CD14-positive monocyte (primary cell): ENCODE measurements at regions not wholly inside any gene's neighbourhood (a gene's known extent, or its start where the extent isn't known, plus 50 kb on each side); places are given as distances from the start of the nearest gene placed in this dataset.

Source experiments
- DNase-seq, 3 donors: peaks; one replicate each; pipeline ENCODE4 v3.0.0-alpha.2; 2011 to 2022
- H2AFZ ChIP-seq: 2 replicates; pipeline ENCODE4 v1.6.0; 2012; ENCODE audit warnings: mild to moderate bottlenecking, low read depth, low read length, inconsistent platforms; ENCODE audit not compliant: insufficient read depth, poor library complexity, severe bottlenecking
- H3K27ac ChIP-seq, 2 donors: 1 replicate in 1 of 2; 2 replicates in 1 of 2; pipeline ENCODE4 v1.5.1; 2012 to 2013; ENCODE audit warnings: low read length in 2 of 2, control low read depth in 1 of 2, inconsistent platforms in 1 of 2, low read depth in 1 of 2, mild to moderate bottlenecking in 1 of 2
- H3K27me3 ChIP-seq, 2 donors: one replicate each; pipeline versions ENCODE4 v1.6.0 to v1.6.1; 2011 to 2013; ENCODE audit warnings: low read length in 2 of 2; ENCODE audit not compliant: control insufficient read depth in 2 of 2, insufficient read depth in 2 of 2
- H3K36me3 ChIP-seq, 2 donors: replicated peaks in 1 of 2; 1 replicate in 1 of 2; 2 replicates in 1 of 2; pipeline versions ENCODE4 v1.5.1 to v1.6.1; 2012 to 2013; ENCODE audit warnings: low read length in 2 of 2, control low read depth in 1 of 2, inconsistent platforms in 1 of 2, mild to moderate bottlenecking in 1 of 2; ENCODE audit not compliant: insufficient read depth in 2 of 2, control insufficient read depth in 1 of 2
- H3K4me1 ChIP-seq, 2 donors: 1 replicate in 1 of 2; 2 replicates in 1 of 2; pipeline versions ENCODE4 v1.5.1 to v1.6.1; 2012 to 2013; ENCODE audit warnings: low read length in 2 of 2, control low read depth in 1 of 2, inconsistent platforms in 1 of 2, mild to moderate bottlenecking in 1 of 2, moderate library complexity in 1 of 2; ENCODE audit not compliant: insufficient read depth in 2 of 2, control insufficient read depth in 1 of 2
- H3K4me2 ChIP-seq: replicated peaks from 2 replicates; pipeline ENCODE3; 2012; ENCODE audit warnings: low read length, moderate library complexity, mild to moderate bottlenecking; ENCODE audit not compliant: poor library complexity, severe bottlenecking; ENCODE audit errors: extremely low read depth
- H3K4me3 ChIP-seq, 3 experiments: fragments of 200-600 bp in 1 of 3; sonication (generic) in 1 of 3; replicated peaks in 1 of 3; 1 replicate in 2 of 3; 2 replicates in 1 of 3; pipeline ENCODE4 v1.5.1; 2011 to 2013; ENCODE audit warnings: low read length in 3 of 3, mild to moderate bottlenecking in 3 of 3, control low read depth in 2 of 3, low read depth in 2 of 3, inconsistent platforms in 1 of 3, moderate library complexity in 1 of 3
- H3K79me2 ChIP-seq: 2 replicates; pipeline ENCODE4 v1.6.0; 2012; ENCODE audit warnings: mild to moderate bottlenecking, control low read depth, inconsistent platforms, low read length, moderate library complexity; ENCODE audit not compliant: insufficient read depth
- H3K9ac ChIP-seq: 2 replicates; pipeline ENCODE4 v1.6.0; 2017; ENCODE audit warnings: low read length, mild to moderate bottlenecking; ENCODE audit not compliant: insufficient read depth, poor library complexity, severe bottlenecking
- H3K9me3 ChIP-seq, 2 donors: replicated peaks in 1 of 2; 1 replicate in 1 of 2; 2 replicates in 1 of 2; pipeline versions ENCODE4 v1.5.1 to v1.6.1; 2012 to 2013; ENCODE audit warnings: low read length in 2 of 2, control low read depth in 1 of 2; ENCODE audit not compliant: control insufficient read depth in 1 of 2, insufficient read depth in 1 of 2
- H4K20me1 ChIP-seq: 2 replicates; pipeline ENCODE4 v1.6.0; 2012; ENCODE audit warnings: mild to moderate bottlenecking, low read length, control low read depth, moderate library complexity; ENCODE audit not compliant: insufficient read depth
- H3K27ac Mint-ChIP-seq, 7 donors: one replicate each; pipeline ENCODE4 v1.8.0; 2020; ENCODE audit warnings: mild to moderate bottlenecking in 7 of 7, mixed read lengths in 7 of 7, moderate library complexity in 6 of 7, inconsistent platforms in 2 of 7
- H3K27me3 Mint-ChIP-seq, 3 donors: one replicate each; pipeline ENCODE4 v1.8.0; 2021 to 2022; ENCODE audit warnings: low read depth in 3 of 3, mild to moderate bottlenecking in 3 of 3, mixed read lengths in 3 of 3, moderate library complexity in 3 of 3, inconsistent platforms in 1 of 3
- H3K36me3 Mint-ChIP-seq, 2 donors: one replicate each; pipeline ENCODE4 v1.8.0; 2020; ENCODE audit warnings: mixed read lengths in 2 of 2, inconsistent platforms in 1 of 2, mild to moderate bottlenecking in 1 of 2
- H3K4me1 Mint-ChIP-seq: one replicate; pipeline ENCODE4 v1.8.0; 2020; ENCODE audit warnings: mild to moderate bottlenecking, mixed read lengths
- H3K4me3 Mint-ChIP-seq, 2 donors: one replicate each; pipeline ENCODE4 v1.8.0; 2020; ENCODE audit warnings: mild to moderate bottlenecking in 2 of 2, mixed read lengths in 2 of 2, moderate library complexity in 1 of 2
- H3K9me3 Mint-ChIP-seq, 7 donors: one replicate each; pipeline ENCODE4 v1.8.0; 2020 to 2022; ENCODE audit warnings: mixed read lengths in 7 of 7, mild to moderate bottlenecking in 6 of 7, moderate library complexity in 6 of 7, inconsistent platforms in 2 of 7
- WGBS: methylation state at CpG from one replicate; pipeline ENCODE4 v1.1.5; 2013; ENCODE audit warnings: missing lambda C conversion rate; ENCODE audit not compliant: insufficient coverage; 5-methylcytosine and 5-hydroxymethylcytosine counted together
- intact Hi-C, 2 donors: fragments of 100-400 bp; cut with micrococcal nuclease; formaldehyde crosslinking; loops; one replicate each; pipeline versions ENCODE4 v1.15.0 to v1.15.1; 2023
- TF ChIP-seq, protein P1 (sequence below): fragments of 200-600 bp; IDR thresholded peaks from one replicate; pipeline ENCODE4 v1.8.0; 2022; ENCODE audit warnings: antibody characterized with exemption, mild to moderate bottlenecking

DNA sequence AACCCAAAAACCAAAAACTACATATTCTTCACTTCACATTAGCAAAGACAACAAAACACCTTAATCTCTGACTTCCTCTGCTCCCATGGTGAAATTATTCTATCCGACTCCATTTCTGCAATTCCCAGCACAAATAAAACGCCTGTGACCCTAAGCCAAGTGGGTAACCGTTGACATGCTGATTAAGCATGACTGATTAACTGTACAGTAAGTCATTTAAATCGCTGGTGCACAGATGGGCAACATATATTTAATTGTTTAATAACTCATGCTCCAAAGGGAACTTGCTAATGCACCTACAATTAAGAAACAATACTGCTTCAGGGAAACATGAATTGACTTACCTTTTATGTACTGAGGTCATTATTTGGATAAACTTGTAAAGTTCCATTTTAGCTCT, 436.7 kb downstream of the KIF2B start:
- no peak overlapping the region for H3K4me2 ChIP-seq
- TF ChIP-seq, protein P1, sequence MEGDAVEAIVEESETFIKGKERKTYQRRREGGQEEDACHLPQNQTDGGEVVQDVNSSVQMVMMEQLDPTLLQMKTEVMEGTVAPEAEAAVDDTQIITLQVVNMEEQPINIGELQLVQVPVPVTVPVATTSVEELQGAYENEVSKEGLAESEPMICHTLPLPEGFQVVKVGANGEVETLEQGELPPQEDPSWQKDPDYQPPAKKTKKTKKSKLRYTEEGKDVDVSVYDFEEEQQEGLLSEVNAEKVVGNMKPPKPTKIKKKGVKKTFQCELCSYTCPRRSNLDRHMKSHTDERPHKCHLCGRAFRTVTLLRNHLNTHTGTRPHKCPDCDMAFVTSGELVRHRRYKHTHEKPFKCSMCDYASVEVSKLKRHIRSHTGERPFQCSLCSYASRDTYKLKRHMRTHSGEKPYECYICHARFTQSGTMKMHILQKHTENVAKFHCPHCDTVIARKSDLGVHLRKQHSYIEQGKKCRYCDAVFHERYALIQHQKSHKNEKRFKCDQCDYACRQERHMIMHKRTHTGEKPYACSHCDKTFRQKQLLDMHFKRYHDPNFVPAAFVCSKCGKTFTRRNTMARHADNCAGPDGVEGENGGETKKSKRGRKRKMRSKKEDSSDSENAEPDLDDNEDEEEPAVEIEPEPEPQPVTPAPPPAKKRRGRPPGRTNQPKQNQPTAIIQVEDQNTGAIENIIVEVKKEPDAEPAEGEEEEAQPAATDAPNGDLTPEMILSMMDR = no peak
- no peaks in the 10 kb centered on the region for H3K4me1 Mint-ChIP-seq
- peaks cover 0 to 13% (median 6%) of the 10 kb centered on the region in 7 donors for H3K9me3 Mint-ChIP-seq
- no peaks in the 10 kb centered on the region for H3K27me3 ChIP-seq
- DNase-seq = no peak
- no peaks in the 10 kb centered on the region for H4K20me1 ChIP-seq
- no peak overlapping the region for H3K4me3 Mint-ChIP-seq
- peaks cover 0 to 2% (median 0%) of the 10 kb centered on the region in 3 donors for H3K27me3 Mint-ChIP-seq
- H3K9ac ChIP-seq = no peak overlapping the region
- H3K27ac ChIP-seq = no peak overlapping the region
- H3K4me3 ChIP-seq = no peak overlapping the region
- WGBS = 88% methylated on average over 3 of the region's 4 CpGs
- H3K9me3 ChIP-seq = peaks cover 9 to 14% of the 10 kb centered on the region in 2 donors
- H2AFZ ChIP-seq = no peak overlapping the region
- no peaks in the 10 kb centered on the region for H3K36me3 ChIP-seq
- no peaks in the 10 kb centered on the region for H3K4me1 ChIP-seq
- no peaks in the 10 kb centered on the region for H3K79me2 ChIP-seq
- H3K27ac Mint-ChIP-seq = no peak overlapping the region
- no peaks in the 10 kb centered on the region for H3K36me3 Mint-ChIP-seq
- intact Hi-C loops = no loop called here

DNA sequence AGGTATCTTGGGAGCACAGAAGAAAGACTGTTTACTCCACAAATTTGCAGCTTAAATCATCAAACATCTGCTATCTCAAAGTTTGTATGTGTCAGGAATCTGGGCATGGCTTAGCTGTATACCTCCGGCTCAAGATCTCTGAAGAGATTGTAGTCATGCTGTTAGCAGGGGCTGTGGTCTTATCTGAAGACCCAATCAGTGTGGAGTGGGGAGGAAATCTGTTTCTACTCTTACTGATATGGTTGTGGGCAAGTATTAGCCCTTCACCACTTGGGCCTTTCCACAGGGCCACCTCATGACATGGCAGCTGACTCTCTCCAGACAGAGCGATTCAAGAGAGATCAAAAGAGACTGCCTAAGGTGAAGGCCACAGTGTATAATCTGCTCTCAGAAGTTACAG, 438.7 kb downstream of the KIF2B start:
- intact Hi-C loops = no loop called here
- H3K4me1 ChIP-seq = no peaks in the 10 kb centered on the region
- TF ChIP-seq, protein P1 = no peak
- H3K9ac ChIP-seq = no peak overlapping the region
- H3K79me2 ChIP-seq = no peaks in the 10 kb centered on the region
- H3K9me3 ChIP-seq = peaks cover 14 to 17% of the 10 kb centered on the region in 2 donors
- H3K27ac ChIP-seq = no peak overlapping the region
- 80% methylated on average over 1 of the region's 2 CpGs for WGBS
- no peak overlapping the region for H3K4me3 Mint-ChIP-seq
- no peak overlapping the region for H3K27ac Mint-ChIP-seq
- no peaks in the 10 kb centered on the region for H3K27me3 Mint-ChIP-seq
- no peak overlapping the region for H3K4me2 ChIP-seq
- no peaks in the 10 kb centered on the region for H3K36me3 ChIP-seq
- H3K4me1 Mint-ChIP-seq = no peaks in the 10 kb centered on the region
- no peaks in the 10 kb centered on the region for H3K27me3 ChIP-seq
- no peak overlapping the region for H2AFZ ChIP-seq
- H3K4me3 ChIP-seq = no peak overlapping the region
- no peak for DNase-seq
- no peaks in the 10 kb centered on the region for H4K20me1 ChIP-seq
- H3K9me3 Mint-ChIP-seq = peaks cover 2 to 17% (median 9%) of the 10 kb centered on the region in 7 donors
- no peaks in the 10 kb centered on the region for H3K36me3 Mint-ChIP-seq
